RCC 7860 (cell line): ENCODE measurements at regions not wholly inside any gene's neighbourhood (a gene's known extent, or its start where the extent isn't known, plus 50 kb on each side); places are given as distances from the start of the nearest gene placed in this dataset.

Experiments used
- DNase-seq: peaks from one replicate; pipeline ENCODE4 v3.0.0-alpha.2; 2015; ENCODE audit warnings: low spot score
- FAIRE-seq: peaks from 2 replicates; lab custom pipeline; 2012; peaks lifted over from hg19 to GRCh38; lab: Jason Lieb, UNC

DNA sequence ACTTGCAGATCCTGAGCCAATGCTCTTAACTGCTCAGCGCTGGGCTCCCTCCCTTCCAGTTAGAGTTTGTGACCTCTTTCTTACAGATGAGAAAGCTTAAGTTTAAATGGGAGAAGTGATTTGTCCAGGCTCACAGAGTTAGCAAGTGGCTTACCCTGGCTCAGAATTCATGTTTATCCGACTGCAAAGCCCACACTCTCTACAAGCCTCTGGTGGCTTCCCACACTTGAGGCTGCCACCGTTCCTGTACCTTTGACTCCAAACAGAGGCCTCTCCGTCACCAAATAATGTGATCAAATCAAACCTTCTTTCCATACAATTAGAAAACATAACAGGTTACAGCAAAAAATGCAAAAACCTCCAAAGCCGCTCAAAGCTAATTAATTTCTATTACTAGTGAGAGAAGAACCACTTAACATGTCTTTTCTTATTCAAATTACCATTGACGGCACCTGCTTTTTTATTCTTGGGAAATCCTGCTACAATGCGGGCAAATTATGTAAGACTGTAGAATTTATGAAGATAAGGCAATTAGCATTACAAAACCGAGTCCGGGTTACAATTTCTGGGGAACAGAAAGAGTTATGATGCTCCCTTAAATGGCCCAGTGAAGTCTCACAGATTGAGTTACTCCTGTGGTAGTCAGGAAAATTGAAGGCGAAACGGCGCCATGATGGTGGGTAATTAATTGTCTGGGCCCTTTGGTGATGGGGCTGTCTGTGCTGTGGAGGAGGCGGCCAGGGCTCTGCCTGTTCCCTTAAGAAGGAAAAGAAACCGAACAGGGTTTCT, 324.3 kb upstream of the POU3F1 start:
- FAIRE-seq, result no peak
- DNase-seq, result no peak

DNA sequence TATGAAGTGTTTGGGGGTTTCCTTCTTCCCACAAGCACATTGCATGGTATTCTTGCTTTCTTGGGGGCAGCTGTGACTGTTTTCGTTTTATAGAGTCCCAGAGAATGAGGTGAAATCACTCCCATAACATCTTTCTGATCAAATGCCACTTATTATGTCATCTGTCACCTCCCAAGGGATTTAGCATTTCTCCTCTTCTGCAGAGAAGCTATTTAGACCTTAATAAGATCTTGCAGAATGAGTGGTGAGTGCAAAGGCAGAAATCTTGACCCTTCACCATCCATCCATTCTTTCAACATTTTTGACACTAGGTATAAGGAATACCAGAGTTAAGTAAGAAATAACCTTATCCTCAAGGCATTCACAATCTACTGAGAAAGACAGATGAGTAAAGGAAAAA, 318.6 kb upstream of the POU3F1 start:
- FAIRE-seq (no peak), DNase-seq (no peak)

DNA sequence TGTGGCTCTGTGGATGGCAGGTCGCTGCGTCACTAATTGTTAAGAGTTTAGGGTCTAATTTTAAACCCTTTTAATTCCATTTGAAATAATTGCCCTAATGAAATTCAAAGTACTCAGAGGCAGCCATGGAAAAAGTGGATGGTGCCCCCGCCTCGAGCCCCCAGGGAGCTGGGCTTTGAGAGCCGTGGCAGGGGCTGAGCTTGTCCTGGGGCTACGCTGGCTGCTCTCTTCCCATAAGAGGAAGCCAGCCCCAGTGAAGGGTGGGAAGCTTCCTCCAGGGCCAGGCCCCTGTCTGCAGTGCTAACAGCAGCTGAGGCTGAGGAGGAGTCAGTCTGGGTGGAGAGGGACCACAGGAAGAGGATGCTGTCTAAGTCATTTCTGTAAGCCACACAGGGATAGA, 315.0 kb upstream of the POU3F1 start:
- no peak for DNase-seq
- no peak for FAIRE-seq

DNA sequence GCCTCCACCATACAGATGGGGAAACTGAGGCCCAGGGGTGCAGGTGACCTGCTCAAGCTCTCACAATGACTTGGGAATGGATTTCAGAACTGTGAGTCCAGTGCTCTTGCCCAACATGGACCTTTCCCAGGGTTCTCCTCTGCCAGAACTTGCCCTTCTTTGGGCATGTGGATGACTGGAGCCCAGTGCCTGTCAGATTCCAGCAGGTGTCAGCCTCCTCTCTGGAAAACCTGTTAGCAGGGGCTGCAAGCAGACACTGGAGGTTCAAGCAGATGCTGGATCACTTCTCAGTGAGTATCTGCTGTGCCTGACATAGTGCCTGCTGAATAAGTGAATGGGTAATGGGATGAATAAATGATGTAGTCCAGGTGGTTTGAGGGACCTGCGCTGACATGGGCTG, 314.2 kb upstream of the POU3F1 start:
- no peak for DNase-seq

DNA sequence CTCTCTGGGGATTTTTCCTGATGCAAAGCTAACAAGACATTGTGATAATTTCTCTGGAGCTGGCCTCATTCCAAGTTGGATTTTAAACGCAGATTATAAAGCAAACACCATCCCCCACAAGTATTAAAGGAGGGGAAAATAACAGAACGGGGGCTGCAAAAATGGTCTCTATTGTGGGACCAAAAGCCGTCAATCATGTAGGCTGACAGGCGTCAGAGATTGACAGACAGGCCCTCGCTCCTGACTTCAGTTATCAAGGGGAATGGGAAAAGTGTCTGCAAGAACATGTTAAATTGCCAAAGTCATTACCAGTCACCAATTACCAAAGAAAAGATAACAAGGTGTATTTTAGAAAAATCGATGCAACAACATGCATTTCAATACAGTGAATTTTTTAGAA, 307.4 kb upstream of the POU3F1 start:
- DNase-seq (no peak), FAIRE-seq (no peak)

More for the DNA sequence above, 314.2 kb upstream of the POU3F1 start:
- FAIRE-seq, result no peak

DNA sequence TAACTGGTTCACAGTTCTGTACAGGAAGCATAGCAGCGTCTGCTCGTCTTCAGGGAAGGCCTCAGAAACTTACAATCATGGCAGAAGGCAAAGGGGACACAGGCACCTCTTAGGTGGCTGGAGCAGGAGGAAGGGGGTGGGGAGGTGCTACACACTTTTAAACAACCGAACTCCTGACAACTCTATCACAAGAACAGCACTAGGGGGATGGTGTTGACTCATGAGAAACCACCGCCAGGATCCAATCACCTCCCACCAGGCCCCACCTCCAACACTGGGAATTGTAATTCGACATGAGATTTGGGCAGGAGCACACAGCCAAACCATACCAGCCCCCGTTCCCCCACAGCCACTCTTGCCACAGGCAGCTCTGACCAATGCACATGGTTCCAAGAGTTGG, 306.3 kb upstream of the POU3F1 start:
- FAIRE-seq (no peak), DNase-seq (no peak)

DNA sequence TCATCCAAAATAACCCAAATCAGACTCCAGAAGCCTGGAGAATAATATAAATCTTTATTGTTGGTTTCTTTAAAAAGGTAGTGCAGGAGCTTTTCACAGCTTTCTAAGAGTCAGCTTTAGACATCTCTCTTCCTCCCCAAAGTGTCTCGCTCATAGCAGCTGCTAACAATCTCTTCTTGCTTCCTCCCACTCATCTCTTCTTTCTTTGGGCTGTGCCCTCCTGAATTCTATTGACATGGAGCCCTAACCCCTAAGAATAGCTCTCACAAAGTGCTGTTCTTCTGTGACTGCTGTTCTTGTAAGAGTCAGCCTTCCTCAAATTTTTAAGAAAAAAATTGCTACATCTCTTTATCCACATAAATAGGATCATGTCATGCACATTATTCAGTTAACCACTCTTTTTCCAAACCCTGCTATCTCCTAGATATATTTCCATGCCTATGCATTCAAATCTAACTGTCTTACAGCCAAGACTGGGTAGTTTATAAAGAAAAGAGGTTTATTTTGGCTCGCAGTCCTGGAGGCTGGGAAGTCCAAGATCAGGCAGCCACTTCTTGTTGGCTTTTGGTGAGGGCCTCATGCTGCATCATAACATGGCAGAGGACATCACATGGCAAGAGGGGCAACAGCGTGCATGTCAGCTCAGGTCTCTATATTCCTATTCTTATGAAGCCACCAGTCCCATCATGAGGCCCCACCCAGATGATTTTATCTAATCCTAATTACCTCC, 301.0 kb upstream of the POU3F1 start:
- no peak for FAIRE-seq
- DNase-seq, result no peak

DNA sequence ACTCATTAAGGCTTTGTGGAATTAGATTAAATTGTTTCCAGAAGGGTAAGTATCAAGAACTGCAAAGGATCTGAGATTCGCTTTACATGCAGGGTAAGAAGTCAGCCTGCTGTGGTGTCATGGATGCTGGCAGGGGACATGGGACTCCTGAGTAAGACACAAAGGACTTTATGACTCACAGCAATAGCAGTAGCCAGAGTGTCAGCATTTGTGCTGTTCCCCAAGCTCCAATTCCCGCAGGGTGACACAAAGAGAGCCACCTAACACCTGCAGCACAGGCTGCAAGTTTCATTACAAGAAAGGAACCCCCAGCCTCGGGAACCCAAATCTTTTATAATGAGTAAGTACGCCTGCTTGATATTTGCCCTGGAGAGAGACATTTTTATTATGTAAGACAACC, 298.1 kb upstream of the POU3F1 start:
- DNase-seq, result no peak
- FAIRE-seq, result no peak

DNA sequence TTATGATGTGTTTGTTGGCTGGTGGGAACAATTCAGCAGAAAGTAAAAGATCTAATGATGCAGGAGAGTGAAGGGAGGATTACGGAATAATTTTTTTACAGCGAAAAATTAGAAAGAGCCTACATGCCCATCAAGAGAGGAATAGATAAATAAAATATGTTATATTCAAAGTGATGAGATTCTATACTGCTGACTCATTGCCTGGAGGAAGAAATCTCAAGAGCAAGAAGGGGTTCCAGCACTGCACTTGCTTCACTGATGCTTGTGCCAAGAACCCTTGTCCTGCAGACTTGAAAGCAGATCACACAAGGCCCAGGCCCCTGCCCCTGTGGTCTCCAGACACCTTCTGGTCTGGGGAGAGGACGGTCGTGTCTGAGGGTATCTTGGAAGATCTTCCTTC, 295.1 kb upstream of the POU3F1 start:
- FAIRE-seq (no peak), DNase-seq (no peak)

DNA sequence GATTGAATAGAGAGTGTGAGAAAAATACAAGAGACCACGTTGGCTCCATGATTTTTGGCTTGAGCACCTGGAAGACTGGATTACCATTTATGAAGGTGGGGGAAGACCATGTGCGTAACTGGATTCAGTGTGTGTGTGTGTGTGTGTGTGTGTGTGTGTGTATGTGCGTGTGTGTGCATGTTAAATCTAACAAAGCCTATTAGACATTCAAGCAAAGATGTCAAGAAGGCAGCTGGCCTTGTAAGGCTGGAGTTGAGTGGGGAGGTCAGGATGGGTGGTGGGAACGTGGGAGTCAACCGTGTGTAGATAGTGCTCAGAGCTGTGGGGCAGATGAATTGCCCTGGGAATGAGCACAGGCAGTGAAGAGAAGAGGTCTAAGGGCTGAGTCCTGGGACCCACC, 293.8 kb upstream of the POU3F1 start:
- DNase-seq, result no peak
- no peak for FAIRE-seq

DNA sequence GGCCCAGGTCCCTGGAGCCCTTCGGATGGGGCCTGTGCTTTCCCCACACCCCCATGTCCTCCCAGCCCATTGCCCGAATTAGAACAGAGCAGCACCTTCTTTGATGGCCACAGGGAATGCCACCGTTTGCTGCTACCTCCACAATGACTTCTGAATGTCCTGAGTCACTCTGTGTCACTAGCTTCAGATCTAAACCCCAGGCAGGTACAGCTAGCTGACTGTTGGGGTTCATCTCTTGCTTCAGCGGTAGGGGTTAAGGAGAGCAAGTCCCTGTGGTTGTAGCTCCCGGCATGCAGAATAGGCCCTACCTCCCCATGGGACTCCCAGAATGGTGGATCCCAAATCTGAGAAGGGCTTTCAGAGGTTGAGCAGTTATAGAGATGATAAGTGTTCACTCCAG, 291.1 kb upstream of the POU3F1 start:
- FAIRE-seq (no peak), DNase-seq (no peak)

DNA sequence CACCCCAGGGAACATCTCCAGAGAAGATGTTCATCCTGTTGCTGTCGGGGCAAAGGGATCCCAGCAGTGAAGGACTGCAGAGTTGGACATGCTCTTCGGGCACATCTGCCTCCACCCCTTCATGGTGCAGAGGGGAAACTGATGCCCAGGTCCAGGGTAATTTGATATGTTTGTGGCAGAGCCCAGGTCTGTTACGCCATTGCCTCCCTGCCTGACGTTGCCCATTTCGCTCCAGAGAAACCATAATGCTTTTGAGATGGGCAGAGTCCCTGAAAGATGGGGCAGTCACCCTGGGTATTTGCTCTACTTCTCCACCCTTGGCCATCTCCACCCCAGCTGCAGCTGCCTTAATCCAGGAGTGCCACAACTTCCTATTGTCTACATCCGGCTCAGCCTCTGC, 290.4 kb upstream of the POU3F1 start:
- FAIRE-seq (no peak), DNase-seq (no peak)

DNA sequence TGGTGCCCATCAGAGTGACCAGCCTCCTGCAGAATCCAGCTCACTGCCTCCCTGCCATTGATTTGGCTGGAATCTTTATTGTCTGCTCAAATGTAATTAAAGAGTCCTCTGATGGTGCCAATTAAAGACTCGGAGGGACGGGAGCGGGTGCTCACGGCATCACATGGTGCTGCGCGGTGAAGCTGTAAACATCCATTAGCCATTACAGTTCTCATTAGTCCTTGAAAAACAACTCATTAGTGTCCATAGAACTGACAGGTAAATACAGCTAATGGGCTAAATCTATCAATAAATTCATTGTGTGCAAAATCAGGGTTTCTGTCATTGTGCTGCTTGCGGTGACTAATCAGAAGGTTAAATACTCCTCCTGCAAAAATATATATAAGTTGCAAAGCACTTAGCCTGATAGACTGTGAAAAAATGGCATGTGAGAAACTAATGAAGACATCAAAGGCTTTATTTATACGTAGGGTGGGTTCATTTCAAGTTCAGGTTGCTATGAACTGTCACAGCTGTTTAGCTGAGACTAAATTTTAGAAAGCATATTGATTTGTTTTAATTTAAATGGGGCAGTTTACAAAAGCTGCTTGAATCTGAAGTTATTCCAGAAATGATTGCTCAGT, 289.8 kb upstream of the POU3F1 start:
- FAIRE-seq (no peak), DNase-seq (no peak)

DNA sequence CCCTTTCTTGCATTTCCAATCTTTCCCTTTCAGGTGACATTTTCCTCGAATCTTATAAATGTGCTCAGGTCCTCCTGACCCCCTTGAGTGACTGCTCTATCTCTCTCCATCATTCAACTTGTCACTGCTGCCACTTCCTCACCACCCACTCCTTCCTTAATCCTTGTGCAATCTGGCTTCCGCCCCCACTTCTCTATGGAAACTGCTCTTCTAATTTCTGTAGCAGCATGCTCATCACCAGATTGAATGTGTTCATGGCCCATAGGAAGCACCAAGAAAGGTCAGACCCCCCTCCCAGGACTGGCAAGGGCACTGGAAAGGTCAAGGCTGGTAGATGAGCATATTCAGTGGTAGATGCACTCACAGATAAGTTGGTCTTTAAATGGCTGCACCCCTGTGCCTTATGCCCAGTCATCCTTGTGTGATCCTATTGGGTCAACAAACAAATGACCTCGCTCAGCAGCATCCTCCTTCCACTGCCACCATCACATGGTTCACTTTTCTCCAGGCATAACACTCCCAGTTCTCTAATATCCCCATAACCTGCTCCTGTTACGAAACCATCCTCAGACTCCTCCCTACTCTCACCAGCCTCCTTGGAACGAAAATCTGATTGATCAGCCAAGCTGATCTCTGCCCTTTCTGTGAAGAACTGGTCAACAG, 288.5 kb upstream of the POU3F1 start:
- DNase-seq (no peak), FAIRE-seq (no peak)

DNA sequence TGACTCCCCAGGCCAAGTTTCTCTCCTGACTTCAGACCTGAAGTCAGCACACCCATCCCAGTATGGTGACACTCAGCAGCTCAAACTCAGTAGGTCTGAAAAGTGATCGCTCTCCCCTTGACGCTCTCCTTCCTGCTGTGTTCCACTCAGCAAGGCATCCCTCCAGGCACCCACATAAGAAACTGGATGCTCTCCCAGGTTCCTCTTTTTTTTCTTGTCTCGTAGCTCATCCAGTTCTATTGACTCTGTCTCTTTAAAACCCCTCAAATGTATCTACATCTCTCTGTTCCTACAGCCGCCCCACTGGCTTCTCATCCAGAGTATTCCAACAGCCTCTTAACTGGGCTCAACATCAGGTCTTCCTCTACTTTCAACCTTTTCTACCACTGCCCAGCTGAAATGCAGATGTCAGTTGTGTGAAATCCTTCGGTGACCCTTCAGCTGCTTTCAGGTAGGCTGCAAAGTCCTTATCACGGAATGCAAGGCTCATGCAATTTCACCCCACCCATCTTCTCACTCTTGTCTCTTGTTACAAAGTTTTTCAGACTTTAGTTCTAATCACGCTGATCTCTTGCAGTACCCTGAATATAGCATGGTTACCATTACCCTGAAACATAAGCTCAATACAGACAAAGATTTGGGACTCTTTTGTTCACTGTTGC, 286.2 kb upstream of the POU3F1 start:
- FAIRE-seq (no peak), DNase-seq (no peak)

DNA sequence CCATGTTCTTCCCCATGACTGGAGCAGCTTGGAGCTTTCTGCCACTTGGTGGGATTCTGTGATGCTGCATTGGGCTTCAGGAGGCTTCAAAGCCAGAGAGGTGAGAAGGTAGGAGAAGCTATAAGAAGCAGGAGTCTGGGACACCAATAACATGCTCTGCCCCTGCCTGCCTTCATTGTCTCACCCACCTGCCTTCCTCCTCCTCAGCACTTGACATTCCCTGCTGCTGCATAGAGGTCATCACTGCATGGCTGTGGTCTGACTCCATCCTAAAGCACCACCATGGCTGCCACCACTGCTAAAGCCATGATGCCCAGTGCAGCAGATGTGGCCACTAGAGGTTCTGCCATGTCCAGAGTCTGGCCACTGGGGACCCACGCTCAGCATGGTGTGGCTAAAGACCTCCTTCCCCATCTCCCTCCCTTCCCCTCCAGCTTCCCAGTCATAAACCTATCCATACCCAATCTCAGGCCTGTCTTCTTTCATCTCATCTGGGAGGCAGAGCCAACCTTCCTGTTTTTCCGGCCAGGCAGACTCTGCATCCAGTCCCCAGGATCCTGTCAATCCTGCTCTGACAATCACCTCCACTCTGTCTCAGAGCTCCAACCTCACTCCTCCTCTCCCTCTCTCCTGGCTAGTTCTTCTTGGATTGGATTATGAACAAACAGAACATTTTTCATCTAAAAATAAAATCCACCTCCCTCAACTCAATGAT, 285.1 kb upstream of the POU3F1 start:
- FAIRE-seq, result no peak

DNA sequence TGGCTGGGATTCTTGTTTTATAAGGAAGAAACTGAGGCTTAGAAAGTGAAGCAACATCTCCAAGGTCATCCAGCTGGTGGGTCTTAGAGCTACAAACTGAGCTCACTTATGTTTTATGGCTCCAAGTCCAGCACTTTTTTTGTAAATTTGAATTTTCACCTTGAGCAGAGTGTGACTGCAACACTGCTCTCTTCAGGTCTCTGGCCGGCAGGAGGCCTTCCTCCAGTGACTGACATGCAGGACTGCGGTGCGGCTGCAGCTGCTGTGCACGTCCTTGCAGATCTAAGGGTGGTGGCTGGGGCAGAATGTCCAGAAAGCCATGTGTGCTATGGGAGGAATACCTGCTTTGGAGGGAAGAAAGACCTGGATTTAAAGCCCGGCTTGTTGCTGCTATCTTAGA, 284.2 kb upstream of the POU3F1 start:
- no peak for DNase-seq
- no peak for FAIRE-seq

More for the DNA sequence above, 285.1 kb upstream of the POU3F1 start:
- DNase-seq, result no peak

DNA sequence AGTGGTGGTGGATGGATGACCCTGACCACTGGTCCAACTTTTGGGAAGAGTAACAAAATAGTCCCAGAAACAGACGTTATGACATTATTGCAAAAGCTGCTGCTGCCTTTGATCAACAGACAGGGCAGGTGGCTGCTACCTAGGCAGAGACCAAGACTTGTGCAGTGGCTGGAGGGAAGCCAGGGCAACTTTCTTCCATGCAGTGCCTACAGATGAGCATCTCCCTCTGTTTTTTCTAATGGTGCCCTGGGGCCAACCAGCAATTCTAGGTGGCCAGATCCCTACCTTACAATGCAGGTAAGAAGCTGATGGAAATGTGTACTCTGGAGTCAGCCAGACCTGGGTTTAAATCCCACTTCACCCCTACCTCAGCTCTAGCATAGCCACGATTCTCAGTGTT, 283.1 kb upstream of the POU3F1 start:
- DNase-seq (no peak), FAIRE-seq (no peak)

DNA sequence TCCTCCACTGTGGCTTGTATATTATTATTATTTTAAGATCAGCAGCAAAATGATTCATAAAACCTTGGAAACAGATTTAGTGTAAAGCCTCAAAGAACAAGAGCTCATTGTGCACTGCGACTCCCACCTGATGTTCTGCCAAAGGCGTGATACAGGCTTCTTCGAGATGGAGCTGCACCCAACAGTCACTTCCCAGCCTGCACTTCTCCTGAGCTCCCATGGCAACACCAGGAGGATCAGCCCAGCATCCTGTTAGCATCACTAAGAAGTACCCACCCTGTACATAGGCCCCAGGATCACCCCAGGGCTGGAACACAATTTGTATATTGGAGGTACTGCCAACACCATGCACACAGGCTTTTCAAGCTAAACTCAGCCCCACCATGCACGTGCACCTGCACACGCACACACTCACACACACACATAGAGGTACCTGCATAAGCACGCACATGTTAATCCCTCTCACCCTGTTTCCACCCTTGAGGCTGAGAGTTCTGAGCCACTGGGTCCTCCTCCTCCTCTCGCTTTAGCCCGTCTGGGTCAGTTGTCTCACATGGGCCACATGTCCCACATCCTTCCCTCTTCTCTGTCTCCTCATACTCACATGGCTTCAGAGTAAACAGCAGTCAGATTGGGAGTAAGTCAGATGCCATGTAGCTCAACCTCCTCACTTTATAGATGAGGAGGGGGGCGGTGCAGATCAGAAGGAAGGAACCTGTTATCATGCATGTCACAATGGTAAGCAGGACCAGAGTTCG, 281.9 kb upstream of the POU3F1 start:
- DNase-seq (no peak), FAIRE-seq (no peak)

DNA sequence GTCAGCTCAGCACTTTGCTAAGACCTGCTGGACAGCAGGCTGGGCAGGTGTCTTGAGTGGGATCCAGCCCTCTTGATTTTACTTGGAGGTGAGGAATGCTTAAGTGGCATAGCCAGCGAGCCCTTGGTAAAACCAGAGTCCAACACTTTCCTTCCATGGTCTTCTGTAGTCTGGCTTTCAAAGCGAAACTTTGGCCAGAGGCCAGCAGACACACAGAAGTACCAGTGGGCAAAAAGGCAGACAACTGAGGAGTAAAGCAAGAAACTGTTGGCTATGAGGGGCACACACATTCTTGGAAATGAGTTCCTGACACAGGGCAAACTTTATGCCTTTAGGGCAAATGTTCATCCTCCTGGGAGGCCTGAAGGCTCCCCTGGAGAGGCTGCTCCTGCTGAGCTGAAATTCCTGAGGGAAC, 281.0 kb upstream of the POU3F1 start:
- FAIRE-seq (no peak), DNase-seq (no peak)
